ENCODE measurements at regions not wholly inside any gene's neighbourhood (a gene's known extent, or its start where the extent isn't known, plus 50 kb on each side); places are given as distances from the start of the nearest gene placed in this dataset.

GRCh38 chr12:13691598-13691997 is 289.8 kb downstream of the GRIN2B start:
- TF ChIP-seq CTCF (IDR thresholded peaks at IDR 0.05) (no peak), POLR2AphosphoS5 (IDR thresholded peaks at IDR 0.05; ENCODE audit: low read depth, low read length) (no peak), REST (IDR thresholded peaks at IDR 0.05; ENCODE audit: insufficient read depth in 1 of 2, low read depth in 2 of 2, low read length in 1 of 2) (no peak), TCF7L2 (IDR thresholded peaks at IDR 0.05; ENCODE audit: low read depth, low read length) (no peak), SIN3A (IDR thresholded peaks at IDR 0.05; ENCODE audit: borderline replicate concordance, insufficient read depth, low read depth, low read length) (no peak)

Data from Panc1 (cell line).